ENCODE measurements at regions not wholly inside any gene's neighbourhood (a gene's known extent, or its start where the extent isn't known, plus 50 kb on each side); places are given as distances from the start of the nearest gene placed in this dataset.

DNA sequence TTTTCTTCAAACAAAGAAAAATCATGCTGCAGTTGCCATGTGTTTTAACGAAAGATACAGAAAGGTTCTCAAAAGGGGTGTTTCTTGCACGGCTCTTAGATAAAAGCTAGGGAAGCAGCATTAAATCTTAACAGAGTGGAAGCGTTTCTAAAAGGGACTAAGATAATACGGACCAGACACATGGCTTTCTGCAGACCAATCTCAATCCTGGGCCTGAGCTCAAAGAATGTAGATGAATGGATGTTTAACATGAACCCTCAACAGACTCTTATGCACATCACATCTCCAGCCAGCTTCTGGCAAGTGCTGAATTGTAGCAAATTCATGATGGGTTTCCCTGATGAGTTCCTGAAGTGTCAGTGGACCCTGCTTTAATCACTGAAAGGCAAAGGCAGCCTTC lies 80.2 kb upstream of the COX10 start:
- TF ChIP-seq, protein P1, sequence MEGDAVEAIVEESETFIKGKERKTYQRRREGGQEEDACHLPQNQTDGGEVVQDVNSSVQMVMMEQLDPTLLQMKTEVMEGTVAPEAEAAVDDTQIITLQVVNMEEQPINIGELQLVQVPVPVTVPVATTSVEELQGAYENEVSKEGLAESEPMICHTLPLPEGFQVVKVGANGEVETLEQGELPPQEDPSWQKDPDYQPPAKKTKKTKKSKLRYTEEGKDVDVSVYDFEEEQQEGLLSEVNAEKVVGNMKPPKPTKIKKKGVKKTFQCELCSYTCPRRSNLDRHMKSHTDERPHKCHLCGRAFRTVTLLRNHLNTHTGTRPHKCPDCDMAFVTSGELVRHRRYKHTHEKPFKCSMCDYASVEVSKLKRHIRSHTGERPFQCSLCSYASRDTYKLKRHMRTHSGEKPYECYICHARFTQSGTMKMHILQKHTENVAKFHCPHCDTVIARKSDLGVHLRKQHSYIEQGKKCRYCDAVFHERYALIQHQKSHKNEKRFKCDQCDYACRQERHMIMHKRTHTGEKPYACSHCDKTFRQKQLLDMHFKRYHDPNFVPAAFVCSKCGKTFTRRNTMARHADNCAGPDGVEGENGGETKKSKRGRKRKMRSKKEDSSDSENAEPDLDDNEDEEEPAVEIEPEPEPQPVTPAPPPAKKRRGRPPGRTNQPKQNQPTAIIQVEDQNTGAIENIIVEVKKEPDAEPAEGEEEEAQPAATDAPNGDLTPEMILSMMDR (IDR thresholded peaks at IDR 0.05): no peak
- no peak for TF ChIP-seq POLR2A (IDR thresholded peaks at IDR 0.05)

Measured in thyroid gland (tissue), 4 donors.